Testis (tissue), 2 donors: ENCODE measurements at regions not wholly inside any gene's neighbourhood (a gene's known extent, or its start where the extent isn't known, plus 50 kb on each side); places are given as distances from the start of the nearest gene placed in this dataset.

Experiments used
- DNase-seq: peaks from one replicate; pipeline ENCODE4 v3.0.0-alpha.2; 2019
- H3K27ac ChIP-seq, 2 donors: fragments of 200-600 bp; sonication (generic); one replicate each; pipeline ENCODE4 v1.5.1; 2019
- H3K27me3 ChIP-seq: fragments of 200-600 bp; sonication (generic); one replicate; pipeline ENCODE4 v1.5.1; 2019
- H3K36me3 ChIP-seq: fragments of 200-600 bp; sonication (generic); one replicate; pipeline ENCODE4 v1.5.1; 2017; ENCODE audit warnings: low read depth; ENCODE audit errors: missing control alignments
- H3K4me1 ChIP-seq: fragments of 200-600 bp; sonication (generic); one replicate; pipeline ENCODE4 v1.5.1; 2019
- H3K4me3 ChIP-seq, 2 donors: fragments of 200-600 bp; sonication (generic); one replicate each; pipeline ENCODE4 v1.5.1; 2017 to 2019
- H3K9me3 ChIP-seq: fragments of 200-600 bp; sonication (generic); one replicate; pipeline ENCODE4 v1.5.1; 2017
- CTCF ChIP-seq, 3 experiments: fragments of 450-650 bp in 2 of 3; fragments of 200-600 bp in 1 of 3; sonication (generic) in 1 of 3; IDR thresholded peaks; one replicate each; pipeline ENCODE4 v1.5.1; 2016 to 2019; ENCODE audit warnings: antibody characterized with exemption in 3 of 3, mild to moderate bottlenecking in 2 of 3, moderate library complexity in 1 of 3
- POLR2A ChIP-seq: fragments of 450-650 bp; IDR thresholded peaks from one replicate; pipeline ENCODE4 v1.6.1; 2017; ENCODE audit warnings: antibody characterized with exemption, mild to moderate bottlenecking, moderate library complexity
- WGBS, 2 donors: methylation state at CpG; one replicate each; pipeline ENCODE4 v1.1.5; 2018; 5-methylcytosine and 5-hydroxymethylcytosine counted together
- intact Hi-C: fragments of 100-400 bp; cut with DNase I; formaldehyde crosslinking; loops from one replicate; pipeline ENCODE4 v1.15.1; 2023; ENCODE audit warnings: low total_unique reads

- Histone ChIP-seq H3K27me3 (no peaks in the 10 kb centered on the region), H3K4me3 (no peak overlapping the region), H3K9me3 (no peaks in the 10 kb centered on the region), H3K4me1 (no peaks in the 10 kb centered on the region), H3K36me3 (no peaks in the 10 kb centered on the region), H3K27ac (no peak overlapping the region)
- TF ChIP-seq CTCF (IDR thresholded peaks at IDR 0.05): no peak
- no peak for TF ChIP-seq POLR2A
- DNase-seq: no peak
- intact Hi-C loops: no loop called here
These were observed 399.7 kb downstream of the PABPC4L start for GRCh38 chr4:133801883-133802282.

GRCh38 chr4:133800966-133801365, 400.6 kb downstream of the PABPC4L start:
- no peak for TF ChIP-seq POLR2A
- TF ChIP-seq CTCF (IDR thresholded peaks at IDR 0.05): no peak
- Histone ChIP-seq H3K27ac (no peak overlapping the region), H3K27me3 (no peaks in the 10 kb centered on the region), H3K4me1 (no peaks in the 10 kb centered on the region), H3K9me3 (no peaks in the 10 kb centered on the region), H3K4me3 (no peak overlapping the region), H3K36me3 (no peaks in the 10 kb centered on the region)
- no peak for DNase-seq
- 95 to 96% methylated on average over 4 of the region's 4 CpGs for WGBS, 2 donors
- intact Hi-C loops: no loop called here

GRCh38 chr4:133799717-133800315, 401.8 kb downstream of the PABPC4L start:
- Histone ChIP-seq H3K4me3 (no peak overlapping the region), H3K36me3 (no peaks in the 10 kb centered on the region), H3K9me3 (no peaks in the 10 kb centered on the region), H3K4me1 (no peaks in the 10 kb centered on the region), H3K27ac (no peak overlapping the region), H3K27me3 (no peaks in the 10 kb centered on the region)
- TF ChIP-seq POLR2A (no peak), CTCF (IDR thresholded peaks at IDR 0.05) (no peak)
- DNase-seq: no peak
- intact Hi-C loops: no loop called here
- 45 to 52% methylated on average over 3 of the region's 3 CpGs for WGBS, 2 donors

- Histone ChIP-seq H3K27me3 (no peaks in the 10 kb centered on the region), H3K4me1 (no peaks in the 10 kb centered on the region), H3K9me3 (no peaks in the 10 kb centered on the region), H3K27ac (no peak overlapping the region), H3K4me3 (no peak overlapping the region), H3K36me3 (no peaks in the 10 kb centered on the region)
- 63 to 66% methylated on average over 2 of the region's 2 CpGs for WGBS, 2 donors
- no peak for DNase-seq
- intact Hi-C loops: no loop called here
- TF ChIP-seq CTCF (IDR thresholded peaks at IDR 0.05) (no peak), POLR2A (no peak)
These were observed 423.9 kb downstream of the PABPC4L start for GRCh38 chr4:133777661-133778060.

- Histone ChIP-seq H3K27ac (no peak overlapping the region), H3K27me3 (no peaks in the 10 kb centered on the region), H3K4me1 (no peaks in the 10 kb centered on the region), H3K4me3 (no peak overlapping the region), H3K9me3 (no peaks in the 10 kb centered on the region), H3K36me3 (no peaks in the 10 kb centered on the region)
- no peak for DNase-seq
- intact Hi-C loops: no loop called here
- TF ChIP-seq CTCF (IDR thresholded peaks at IDR 0.05): no peak
- TF ChIP-seq POLR2A: no peak
- WGBS, 2 donors: 90 to 93% methylated on average over 4 of the region's 4 CpGs
These were observed 424.6 kb downstream of the PABPC4L start for GRCh38 chr4:133776961-133777360.
